ENCODE measurements at regions not wholly inside any gene's neighbourhood (a gene's known extent, or its start where the extent isn't known, plus 50 kb on each side); places are given as distances from the start of the nearest gene placed in this dataset.
"Not testable (repeated sequence)": the region's sequence is repeated elsewhere in the genome, so short reads cannot be mapped to it uniquely, and the experiment has no call there.

DNA sequence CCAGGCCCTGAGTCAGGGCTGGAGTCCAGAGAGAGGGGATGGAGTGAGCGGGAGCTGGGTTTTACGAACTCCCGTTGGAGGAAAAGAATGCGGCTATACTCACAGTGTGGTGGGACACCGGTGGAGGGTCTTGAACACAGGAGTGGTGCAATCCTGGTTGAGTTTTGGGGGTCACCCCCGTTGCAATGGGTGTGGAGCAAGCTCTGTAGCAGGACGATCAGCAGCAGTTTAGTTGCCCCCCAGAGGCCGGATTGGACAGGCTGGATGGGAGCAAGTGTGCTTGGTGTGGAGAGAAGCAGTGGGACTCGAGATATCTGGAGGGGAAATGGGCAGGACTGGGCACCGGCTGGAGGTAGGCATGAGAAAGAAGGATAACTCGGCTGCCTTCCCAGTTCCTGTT, 72.3 kb upstream of the TWIST2 start:
- DNase-seq, result no peak

- DNase-seq, result no peak
Observed at GRCh38 chr2:238776003-238776760, 71.7 kb upstream of the TWIST2 start.

DNA sequence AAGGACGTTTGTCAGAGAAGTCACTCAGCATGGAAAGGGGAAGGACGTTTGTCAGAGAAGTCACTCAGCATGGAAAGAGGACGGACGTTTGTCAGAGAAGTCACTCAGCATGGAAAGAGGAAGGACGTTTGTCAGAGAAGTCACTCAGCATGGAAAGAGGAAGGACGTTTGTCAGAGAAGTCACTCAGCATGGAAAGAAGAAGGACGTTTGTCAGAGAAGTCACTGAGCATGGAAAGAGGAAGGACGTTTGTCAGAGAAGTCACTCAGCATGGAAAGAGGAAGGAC, 71.2 kb upstream of the TWIST2 start:
- DNase-seq, result not testable (repeated sequence)

DNA sequence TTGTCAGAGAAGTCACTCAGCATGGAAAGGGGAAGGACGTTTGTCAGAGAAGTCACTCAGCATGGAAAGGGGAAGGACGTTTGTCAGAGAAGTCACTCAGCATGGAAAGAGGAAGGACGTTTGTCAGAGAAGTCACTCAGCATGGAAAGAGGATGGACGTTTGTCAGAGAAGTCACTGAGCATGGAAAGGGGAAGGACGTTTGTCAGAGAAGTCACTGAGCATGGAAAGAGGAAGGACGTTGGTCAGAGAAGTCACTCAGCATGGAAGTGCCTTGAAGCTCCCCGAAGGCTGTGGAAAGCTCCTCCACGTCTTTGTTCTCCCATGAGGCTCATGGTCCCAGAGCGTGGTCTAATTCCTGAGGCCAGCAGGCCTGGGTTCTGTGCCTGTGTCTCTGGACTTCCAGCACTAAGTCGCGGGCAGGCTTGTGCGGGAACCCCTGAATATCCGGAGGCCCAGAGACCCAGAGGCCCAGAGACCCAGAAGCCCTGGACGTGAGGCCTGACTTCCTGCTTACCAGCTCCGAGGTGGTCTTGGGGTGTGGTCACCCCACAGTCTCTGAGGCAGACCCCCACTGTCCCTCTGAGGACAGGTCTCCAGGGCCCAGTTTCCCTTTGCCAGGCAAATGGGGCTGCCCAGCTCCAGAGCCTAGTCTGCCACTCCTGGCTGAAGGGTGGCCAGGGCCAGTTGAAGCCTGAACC, 70.4 kb upstream of the TWIST2 start:
- DNase-seq, result no peak

GRCh38 chr2:238784671-238785527, 63.0 kb upstream of the TWIST2 start:
- DNase-seq, result peak in 44 of 58 donors; percentile 6 to 82 (median 32)

- no peak for DNase-seq
Observed at GRCh38 chr2:238785528-238785860, 62.4 kb upstream of the TWIST2 start.

DNA sequence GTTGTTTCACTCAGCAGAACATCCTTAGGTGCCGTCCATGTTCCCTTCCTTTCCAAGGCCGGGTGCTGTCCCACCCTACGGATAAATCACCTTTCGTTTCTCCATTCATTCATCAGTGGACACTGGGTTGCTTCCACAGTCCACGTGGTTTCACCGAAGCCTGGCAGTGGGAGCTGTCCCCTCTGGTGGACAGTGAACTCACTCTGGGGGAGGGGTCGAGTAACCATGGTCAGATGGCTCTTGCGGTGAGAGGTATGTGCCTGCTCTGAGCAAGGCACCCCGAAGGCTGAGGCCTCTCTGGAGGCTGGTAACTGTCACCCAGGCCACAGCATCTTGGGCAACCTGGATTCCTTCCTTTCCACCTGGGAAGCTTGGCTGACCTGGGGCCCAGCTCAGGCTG, 61.5 kb upstream of the TWIST2 start:
- DNase-seq, result no peak

GRCh38 chr2:238786792-238787490, 60.9 kb upstream of the TWIST2 start:
- peak in 1 of 58 donors; percentile 11 for DNase-seq

DNA sequence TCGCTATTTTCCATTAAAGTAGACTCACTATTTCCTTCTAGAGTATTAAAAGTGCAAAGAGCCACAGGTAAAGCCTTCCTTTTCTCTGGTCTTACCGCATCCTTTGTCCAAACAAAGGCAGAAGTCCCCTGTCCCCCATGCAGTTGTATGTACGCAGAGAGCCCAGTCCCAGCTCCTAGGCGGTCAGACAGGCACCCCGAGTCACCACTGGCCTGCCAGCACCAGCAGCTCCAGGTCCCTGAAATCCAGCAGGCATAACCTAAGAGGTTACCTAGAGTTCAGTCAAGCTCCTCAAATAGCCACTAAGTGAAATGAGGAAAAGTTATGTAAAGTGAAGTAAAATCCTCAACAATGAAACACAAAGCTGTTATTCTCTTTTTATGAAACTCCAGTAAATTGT, 60.4 kb upstream of the TWIST2 start:
- DNase-seq, result no peak

GRCh38 chr2:238789317-238789806, 58.5 kb upstream of the TWIST2 start:
- no peak for DNase-seq

DNA sequence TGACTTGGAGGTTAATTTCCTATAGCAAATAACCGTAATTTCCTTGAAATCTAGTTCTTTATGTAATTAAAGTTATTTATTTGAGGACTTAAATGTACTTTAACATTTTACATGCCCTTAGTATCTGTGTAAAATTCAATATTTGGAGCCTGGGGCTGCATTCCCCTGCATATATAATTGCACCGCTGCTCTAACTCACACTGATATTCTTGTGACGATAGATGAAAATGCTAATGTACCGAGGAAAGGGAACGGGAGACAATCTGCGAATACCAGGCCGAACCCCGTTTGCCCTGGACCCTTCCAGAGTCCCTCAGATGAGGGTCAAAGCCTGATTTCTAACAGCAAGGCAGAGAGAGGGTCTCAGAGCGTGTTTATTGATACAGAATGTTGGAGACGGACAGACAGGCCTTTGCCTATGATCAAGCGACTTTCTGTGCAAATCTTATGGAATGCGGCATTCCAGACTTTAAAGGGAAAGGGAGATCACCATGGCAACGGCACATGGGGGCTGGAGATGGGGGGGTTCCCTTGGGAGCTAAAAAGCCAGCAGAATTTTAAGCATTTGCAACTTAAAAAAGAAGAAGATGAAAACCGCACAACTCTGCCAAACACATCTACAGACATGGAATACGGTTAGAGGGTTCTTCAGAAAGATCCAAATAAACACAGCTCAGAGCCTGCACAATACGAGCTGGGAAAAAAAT, 57.6 kb upstream of the TWIST2 start:
- DNase-seq, result peak in 9 of 58 donors; percentile 5 to 43 (median 22)

DNA sequence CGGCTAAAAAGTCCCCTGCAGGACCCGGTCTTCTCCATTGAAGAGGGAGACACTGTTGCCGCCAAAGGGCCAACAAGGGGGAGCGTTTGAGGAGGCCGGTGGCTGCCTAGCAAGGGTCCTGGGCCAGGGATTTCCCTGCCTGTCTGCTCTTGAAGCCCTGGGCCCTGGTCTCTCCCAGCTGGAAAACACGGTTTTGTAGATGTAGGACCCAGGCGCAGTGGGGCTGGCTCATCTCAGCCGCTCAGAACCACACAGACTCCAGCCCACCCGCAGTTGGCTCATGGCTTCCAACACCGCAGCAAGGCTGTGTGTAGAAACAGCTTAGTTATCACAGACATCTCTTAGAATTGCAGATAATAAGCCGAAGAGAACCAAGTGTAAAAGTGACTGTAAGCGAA, 57.1 kb upstream of the TWIST2 start:
- DNase-seq, result peak in 6 of 58 donors; percentile 6 to 43 (median 24)

DNA sequence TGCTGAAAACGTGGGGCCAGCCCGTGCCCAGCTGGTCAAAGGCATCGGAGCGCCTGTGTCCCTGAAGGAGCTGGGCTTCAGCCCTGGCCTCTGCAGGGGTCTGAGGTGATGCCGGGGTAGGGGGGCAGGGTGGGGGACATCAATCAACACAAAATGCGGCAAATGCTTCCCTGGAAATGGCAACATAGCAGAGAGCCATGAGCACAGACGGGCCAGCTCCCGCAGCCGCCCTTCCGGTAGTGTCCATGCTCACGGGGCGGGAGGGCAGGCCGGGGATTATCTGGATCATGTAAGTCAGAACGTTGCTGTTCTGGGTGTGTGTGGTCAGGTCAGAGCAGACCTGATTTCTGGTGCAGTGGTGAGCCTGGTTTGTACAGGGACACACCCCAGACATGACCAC, 56.5 kb upstream of the TWIST2 start:
- no peak for DNase-seq

- no peak for DNase-seq
Observed at GRCh38 chr2:238793306-238793705, 54.6 kb upstream of the TWIST2 start.

DNA sequence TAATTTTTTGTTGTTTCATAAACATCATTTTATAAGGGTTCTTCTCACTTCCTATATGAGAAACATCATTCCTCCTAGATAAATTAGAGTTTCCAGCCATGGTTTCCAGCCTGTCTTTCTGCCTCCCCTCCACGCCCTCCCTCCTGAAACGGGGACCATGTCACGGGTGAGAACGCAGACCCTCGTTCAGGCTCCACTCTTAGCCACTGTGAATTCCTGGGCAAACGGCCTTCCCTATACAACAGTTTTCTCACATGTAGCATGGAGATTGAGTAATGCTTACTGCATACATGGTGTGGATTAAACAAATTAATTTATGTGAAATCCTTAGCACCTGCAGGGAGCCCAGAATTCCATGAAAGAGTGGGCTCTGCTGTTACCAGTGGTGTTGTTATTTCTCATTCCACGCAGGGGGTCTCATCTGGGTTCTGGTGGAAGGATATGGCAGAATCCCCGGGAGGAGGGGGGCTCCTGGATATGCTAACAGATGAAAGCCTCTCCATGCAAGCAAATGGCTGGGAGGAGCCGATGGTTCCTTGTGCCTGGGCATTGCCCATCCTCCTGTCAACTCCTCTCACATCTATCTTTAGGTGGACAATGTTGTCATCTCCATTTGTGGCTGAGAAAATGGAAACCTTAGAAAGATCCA, 54.0 kb upstream of the TWIST2 start:
- no peak for DNase-seq

DNA sequence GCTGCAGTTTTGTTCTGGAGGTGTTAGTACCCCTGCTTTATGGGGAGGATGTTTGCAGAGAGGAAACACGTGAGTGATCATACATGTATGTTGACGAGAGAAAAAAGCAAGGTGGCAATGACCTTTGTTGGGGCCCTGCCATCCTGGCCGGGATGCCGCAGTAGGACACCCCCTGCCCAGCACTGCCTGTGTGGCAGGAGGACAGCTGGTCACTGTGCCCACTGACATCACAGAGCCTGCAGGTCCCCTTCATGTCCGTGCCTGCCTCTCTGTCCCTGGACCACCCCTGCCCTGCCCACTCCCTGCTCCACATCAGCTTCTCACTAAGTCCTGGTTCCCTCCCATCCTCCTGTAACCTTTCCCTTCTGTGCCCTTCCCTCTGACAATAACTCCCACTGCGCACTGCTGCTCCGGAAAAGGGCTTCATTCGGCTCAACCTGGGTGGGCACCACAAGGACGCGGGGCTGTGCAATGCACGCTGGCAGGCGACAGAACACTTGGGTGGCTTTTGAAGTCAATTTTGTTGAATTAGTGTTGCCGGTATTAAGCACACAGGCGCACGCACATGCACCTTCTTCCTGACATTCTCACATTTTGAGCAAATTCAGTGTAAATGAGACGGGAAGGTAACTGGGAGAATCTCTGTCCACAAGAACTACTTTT, 51.5 kb upstream of the TWIST2 start:
- DNase-seq, result no peak

DNA sequence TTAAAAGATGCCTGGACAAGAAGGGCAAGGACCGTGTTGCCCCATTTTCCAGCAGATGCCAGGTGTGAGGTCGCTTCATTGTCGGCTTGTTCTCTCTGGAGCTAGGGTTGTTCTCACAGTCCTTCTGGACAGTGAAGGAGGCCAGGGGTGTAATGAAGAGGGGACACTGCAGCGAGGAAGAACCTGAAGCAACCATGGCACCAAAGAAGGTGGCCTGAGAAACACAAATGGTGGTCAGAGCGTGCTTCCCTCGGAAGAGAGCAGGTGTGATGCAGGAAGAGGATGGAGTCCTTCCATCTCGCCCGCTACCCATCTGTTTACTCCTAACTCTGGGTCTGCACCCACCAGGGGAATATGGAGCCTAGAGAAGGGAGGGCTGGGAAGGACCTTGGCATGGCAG, 50.3 kb upstream of the TWIST2 start:
- no peak for DNase-seq
